ENCODE measurements at regions not wholly inside any gene's neighbourhood (a gene's known extent, or its start where the extent isn't known, plus 50 kb on each side); places are given as distances from the start of the nearest gene placed in this dataset.

- H3K9me3 ChIP-seq (ENCODE audit: insufficient read depth, low read depth, low read length) = no peaks in the 10 kb centered on the region
- H3K4me1 ChIP-seq (ENCODE audit: insufficient read depth, low read length) = no peaks in the 10 kb centered on the region
- H3K9ac ChIP-seq (ENCODE audit: low read depth, low read length) = no peak overlapping the region
- H3K36me3 ChIP-seq (ENCODE audit: insufficient read depth, low read length) = no peaks in the 10 kb centered on the region
- WGBS = 77% methylated on average over 3 of the region's 3 CpGs
- H3K27ac ChIP-seq (ENCODE audit: low read depth, low read length) = no peak overlapping the region
- H3K4me3 ChIP-seq (ENCODE audit: low read length) = no peak overlapping the region
- no peaks in the 10 kb centered on the region for H3K27me3 ChIP-seq (ENCODE audit: insufficient read depth, low read length)
These were observed 68.3 kb downstream of the CHST1 start for GRCh38 chr11:45597097-45597496.

- H3K9me3 ChIP-seq (ENCODE audit: insufficient read depth, low read depth, low read length) = no peaks in the 10 kb centered on the region
- WGBS = 87% methylated on average over 6 of the region's 6 CpGs
- H3K27ac ChIP-seq (ENCODE audit: low read depth, low read length) = no peak overlapping the region
- H3K27me3 ChIP-seq (ENCODE audit: insufficient read depth, low read length) = no peaks in the 10 kb centered on the region
- H3K9ac ChIP-seq (ENCODE audit: low read depth, low read length) = no peak overlapping the region
- H3K4me1 ChIP-seq (ENCODE audit: insufficient read depth, low read length) = no peaks in the 10 kb centered on the region
- H3K36me3 ChIP-seq (ENCODE audit: insufficient read depth, low read length) = no peaks in the 10 kb centered on the region
- no peak overlapping the region for H3K4me3 ChIP-seq (ENCODE audit: low read length)
These were observed 68.9 kb downstream of the CHST1 start for GRCh38 chr11:45596571-45596970.

- 93% methylated on average over 4 of the region's 4 CpGs for WGBS
- Histone ChIP-seq H3K9me3 (ENCODE audit: insufficient read depth, low read depth, low read length) (no peaks in the 10 kb centered on the region), H3K9ac (ENCODE audit: low read depth, low read length) (no peak overlapping the region), H3K27me3 (ENCODE audit: insufficient read depth, low read length) (no peaks in the 10 kb centered on the region), H3K4me3 (ENCODE audit: low read length) (no peak overlapping the region), H3K4me1 (ENCODE audit: insufficient read depth, low read length) (no peaks in the 10 kb centered on the region), H3K36me3 (ENCODE audit: insufficient read depth, low read length) (no peaks in the 10 kb centered on the region), H3K27ac (ENCODE audit: low read depth, low read length) (no peak overlapping the region)
These were observed 71.4 kb downstream of the CHST1 start for GRCh38 chr11:45593992-45594391.

- no peak overlapping the region for H3K9ac ChIP-seq (ENCODE audit: low read depth, low read length)
- no peaks in the 10 kb centered on the region for H3K9me3 ChIP-seq (ENCODE audit: insufficient read depth, low read depth, low read length)
- no peak overlapping the region for H3K4me3 ChIP-seq (ENCODE audit: low read length)
These were observed 72.8 kb downstream of the CHST1 start for GRCh38 chr11:45592636-45593035.

GRCh38 chr11:45590743-45591142 lies 74.7 kb downstream of the CHST1 start:
- H3K27ac ChIP-seq (ENCODE audit: low read depth, low read length) = no peak overlapping the region
- H3K4me1 ChIP-seq (ENCODE audit: insufficient read depth, low read length) = no peaks in the 10 kb centered on the region
- 98% methylated on average over 3 of the region's 3 CpGs for WGBS
- no peaks in the 10 kb centered on the region for H3K9me3 ChIP-seq (ENCODE audit: insufficient read depth, low read depth, low read length)
- H3K36me3 ChIP-seq (ENCODE audit: insufficient read depth, low read length) = no peaks in the 10 kb centered on the region
- H3K27me3 ChIP-seq (ENCODE audit: insufficient read depth, low read length) = peaks cover 2% of the 10 kb centered on the region; the same call in 1 of the 2 replicates
- H3K9ac ChIP-seq (ENCODE audit: low read depth, low read length) = no peak overlapping the region
- no peak overlapping the region for H3K4me3 ChIP-seq (ENCODE audit: low read length)

More at GRCh38 chr11:45592636-45593035, 72.8 kb downstream of the CHST1 start:
- H3K36me3 ChIP-seq (ENCODE audit: insufficient read depth, low read length) = no peaks in the 10 kb centered on the region
- peaks cover 2% of the 10 kb centered on the region; the same call in 1 of the 2 replicates for H3K27me3 ChIP-seq (ENCODE audit: insufficient read depth, low read length)
- no peaks in the 10 kb centered on the region for H3K4me1 ChIP-seq (ENCODE audit: insufficient read depth, low read length)
- 86% methylated on average over 5 of the region's 6 CpGs for WGBS
- H3K27ac ChIP-seq (ENCODE audit: low read depth, low read length) = no peak overlapping the region

- 69% methylated on average over 5 of the region's 5 CpGs for WGBS
- peaks cover 2% of the 10 kb centered on the region; the same call in 1 of the 2 replicates for H3K27me3 ChIP-seq (ENCODE audit: insufficient read depth, low read length)
- no peak overlapping the region for H3K27ac ChIP-seq (ENCODE audit: low read depth, low read length)
- H3K36me3 ChIP-seq (ENCODE audit: insufficient read depth, low read length) = no peaks in the 10 kb centered on the region
- H3K4me1 ChIP-seq (ENCODE audit: insufficient read depth, low read length) = no peaks in the 10 kb centered on the region
- no peak overlapping the region for H3K9ac ChIP-seq (ENCODE audit: low read depth, low read length)
- no peak overlapping the region for H3K4me3 ChIP-seq (ENCODE audit: low read length)
- no peaks in the 10 kb centered on the region for H3K9me3 ChIP-seq (ENCODE audit: insufficient read depth, low read depth, low read length)
These were observed 80.2 kb downstream of the CHST1 start for GRCh38 chr11:45585205-45585604.

GRCh38 chr11:45583981-45584566 lies 81.3 kb downstream of the CHST1 start:
- H3K9ac ChIP-seq (ENCODE audit: low read depth, low read length) = no peak overlapping the region
- no peaks in the 10 kb centered on the region for H3K4me1 ChIP-seq (ENCODE audit: insufficient read depth, low read length)
- WGBS = 93% methylated on average over 15 of the region's 15 CpGs
- no peaks in the 10 kb centered on the region for H3K36me3 ChIP-seq (ENCODE audit: insufficient read depth, low read length)
- H3K27ac ChIP-seq (ENCODE audit: low read depth, low read length) = no peak overlapping the region
- H3K27me3 ChIP-seq (ENCODE audit: insufficient read depth, low read length) = peaks cover 2% of the 10 kb centered on the region; the same call in 1 of the 2 replicates
- H3K4me3 ChIP-seq (ENCODE audit: low read length) = no peak overlapping the region
- H3K9me3 ChIP-seq (ENCODE audit: insufficient read depth, low read depth, low read length) = no peaks in the 10 kb centered on the region

- H3K4me1 ChIP-seq (ENCODE audit: insufficient read depth, low read length) = peaks cover 16% of the 10 kb centered on the region; the same call in 1 of the 2 replicates
- no peaks in the 10 kb centered on the region for H3K27me3 ChIP-seq (ENCODE audit: insufficient read depth, low read length)
- H3K4me3 ChIP-seq (ENCODE audit: low read length) = no peak overlapping the region
- WGBS = 45% methylated on average over 6 of the region's 6 CpGs
- no peaks in the 10 kb centered on the region for H3K9me3 ChIP-seq (ENCODE audit: insufficient read depth, low read depth, low read length)
- H3K27ac ChIP-seq (ENCODE audit: low read depth, low read length) = no peak overlapping the region
- no peaks in the 10 kb centered on the region for H3K36me3 ChIP-seq (ENCODE audit: insufficient read depth, low read length)
- H3K9ac ChIP-seq (ENCODE audit: low read depth, low read length) = no peak overlapping the region
These were observed 85.0 kb downstream of the CHST1 start for GRCh38 chr11:45580399-45580798.

GRCh38 chr11:45578316-45578715 lies 87.1 kb downstream of the CHST1 start:
- WGBS = 82% methylated on average over 3 of the region's 3 CpGs

GRCh38 chr11:45577752-45578151 lies 87.7 kb downstream of the CHST1 start:
- WGBS = 16% methylated on average over 4 of the region's 4 CpGs
- no peaks in the 10 kb centered on the region for H3K36me3 ChIP-seq (ENCODE audit: insufficient read depth, low read length)
- H3K27me3 ChIP-seq (ENCODE audit: insufficient read depth, low read length) = no peaks in the 10 kb centered on the region
- no peaks in the 10 kb centered on the region for H3K9me3 ChIP-seq (ENCODE audit: insufficient read depth, low read depth, low read length)
- peak overlapping the region; percentile 30; the same call in 1 of the 2 replicates for H3K9ac ChIP-seq (ENCODE audit: low read depth, low read length)
- peak overlapping the region; percentile 74 for H3K27ac ChIP-seq (ENCODE audit: low read depth, low read length)
- peaks cover 16% of the 10 kb centered on the region; the same call in 1 of the 2 replicates for H3K4me1 ChIP-seq (ENCODE audit: insufficient read depth, low read length)
- H3K4me3 ChIP-seq (ENCODE audit: low read length) = no peak overlapping the region

More at GRCh38 chr11:45578316-45578715, 87.1 kb downstream of the CHST1 start:
- H3K9me3 ChIP-seq (ENCODE audit: insufficient read depth, low read depth, low read length) = no peaks in the 10 kb centered on the region
- peaks cover 16% of the 10 kb centered on the region; the same call in 1 of the 2 replicates for H3K4me1 ChIP-seq (ENCODE audit: insufficient read depth, low read length)
- peak overlapping the region; percentile 74 for H3K27ac ChIP-seq (ENCODE audit: low read depth, low read length)
- H3K4me3 ChIP-seq (ENCODE audit: low read length) = no peak overlapping the region
- H3K27me3 ChIP-seq (ENCODE audit: insufficient read depth, low read length) = no peaks in the 10 kb centered on the region
- no peaks in the 10 kb centered on the region for H3K36me3 ChIP-seq (ENCODE audit: insufficient read depth, low read length)
- H3K9ac ChIP-seq (ENCODE audit: low read depth, low read length) = peak overlapping the region; percentile 30; the same call in 1 of the 2 replicates

GRCh38 chr11:45576461-45577215 lies 88.8 kb downstream of the CHST1 start:
- H3K36me3 ChIP-seq (ENCODE audit: insufficient read depth, low read length) = no peaks in the 10 kb centered on the region
- H3K4me3 ChIP-seq (ENCODE audit: low read length) = no peak overlapping the region
- WGBS = 85% methylated on average over 13 of the region's 13 CpGs
- no peak overlapping the region for H3K9ac ChIP-seq (ENCODE audit: low read depth, low read length)
- no peaks in the 10 kb centered on the region for H3K27me3 ChIP-seq (ENCODE audit: insufficient read depth, low read length)
- H3K27ac ChIP-seq (ENCODE audit: low read depth, low read length) = no peak overlapping the region
- H3K9me3 ChIP-seq (ENCODE audit: insufficient read depth, low read depth, low read length) = no peaks in the 10 kb centered on the region
- peaks cover 16% of the 10 kb centered on the region; the same call in 1 of the 2 replicates for H3K4me1 ChIP-seq (ENCODE audit: insufficient read depth, low read length)

Measured in HUES64 (cell line).